ENCODE measurements at regions not wholly inside any gene's neighbourhood (a gene's known extent, or its start where the extent isn't known, plus 50 kb on each side); places are given as distances from the start of the nearest gene placed in this dataset.

DNA sequence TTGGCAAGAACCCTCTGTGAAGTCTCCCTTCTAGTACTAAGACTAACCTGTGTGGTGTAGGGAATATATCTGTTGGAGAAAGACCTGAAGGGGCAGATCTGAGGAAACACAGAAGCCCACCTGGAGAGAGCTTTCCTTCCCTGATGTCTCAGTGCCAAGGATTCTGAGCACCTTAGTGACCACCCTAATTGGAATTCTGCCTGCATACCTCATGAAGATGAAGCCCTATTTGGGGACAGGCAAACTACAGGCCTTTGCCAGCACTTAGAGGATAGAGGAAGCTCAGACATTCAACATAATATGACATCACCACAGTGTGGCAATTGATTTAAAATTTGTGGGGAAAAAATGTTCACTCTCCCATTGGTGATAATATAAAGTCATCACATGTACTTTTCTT lies 766.2 kb upstream of the KIRREL3 start:
- TF ChIP-seq, protein P1, sequence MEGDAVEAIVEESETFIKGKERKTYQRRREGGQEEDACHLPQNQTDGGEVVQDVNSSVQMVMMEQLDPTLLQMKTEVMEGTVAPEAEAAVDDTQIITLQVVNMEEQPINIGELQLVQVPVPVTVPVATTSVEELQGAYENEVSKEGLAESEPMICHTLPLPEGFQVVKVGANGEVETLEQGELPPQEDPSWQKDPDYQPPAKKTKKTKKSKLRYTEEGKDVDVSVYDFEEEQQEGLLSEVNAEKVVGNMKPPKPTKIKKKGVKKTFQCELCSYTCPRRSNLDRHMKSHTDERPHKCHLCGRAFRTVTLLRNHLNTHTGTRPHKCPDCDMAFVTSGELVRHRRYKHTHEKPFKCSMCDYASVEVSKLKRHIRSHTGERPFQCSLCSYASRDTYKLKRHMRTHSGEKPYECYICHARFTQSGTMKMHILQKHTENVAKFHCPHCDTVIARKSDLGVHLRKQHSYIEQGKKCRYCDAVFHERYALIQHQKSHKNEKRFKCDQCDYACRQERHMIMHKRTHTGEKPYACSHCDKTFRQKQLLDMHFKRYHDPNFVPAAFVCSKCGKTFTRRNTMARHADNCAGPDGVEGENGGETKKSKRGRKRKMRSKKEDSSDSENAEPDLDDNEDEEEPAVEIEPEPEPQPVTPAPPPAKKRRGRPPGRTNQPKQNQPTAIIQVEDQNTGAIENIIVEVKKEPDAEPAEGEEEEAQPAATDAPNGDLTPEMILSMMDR (IDR thresholded peaks at IDR 0.05) = no peak
- Histone ChIP-seq H3K27me3 (no peaks in the 10 kb centered on the region), H3K4me3 (no peak overlapping the region), H3K36me3 (no peaks in the 10 kb centered on the region), H3K9me3 (no peaks in the 10 kb centered on the region), H3K27ac (no peak overlapping the region), H3K4me1 (no peaks in the 10 kb centered on the region)
- DNase-seq (ENCODE audit: low spot score) = no peak

DNA sequence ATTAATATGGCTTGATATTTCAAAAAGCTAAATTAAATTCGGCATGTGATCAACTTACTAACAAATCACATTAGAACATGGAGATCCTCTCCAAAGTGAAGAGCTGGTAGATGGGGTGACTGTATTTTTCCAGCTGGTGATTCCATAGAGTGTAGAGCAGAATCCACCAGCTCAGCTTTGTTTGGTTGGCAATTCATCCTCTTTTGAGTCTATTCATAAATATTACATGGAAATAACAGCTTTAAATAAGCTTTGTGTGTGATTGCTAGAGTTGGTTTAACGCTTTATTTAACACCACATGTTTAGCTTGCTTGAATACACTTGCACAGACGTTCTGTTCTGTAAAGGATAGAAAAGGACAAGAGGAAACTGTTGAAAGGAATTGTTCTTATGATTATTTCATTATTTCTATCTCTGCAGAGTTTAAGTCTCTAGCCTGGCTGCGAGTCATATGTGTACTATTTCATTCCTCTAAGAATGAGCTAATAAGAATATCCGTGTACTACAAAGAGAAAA lies 738.3 kb upstream of the KIRREL3 start:
- no peaks in the 10 kb centered on the region for H3K27me3 ChIP-seq
- TF ChIP-seq, protein P1 (IDR thresholded peaks at IDR 0.05) = no peak
- no peak for DNase-seq (ENCODE audit: low spot score)
- no peak overlapping the region for H3K27ac ChIP-seq
- no peaks in the 10 kb centered on the region for H3K36me3 ChIP-seq
- no peak overlapping the region for H3K4me3 ChIP-seq
- no peaks in the 10 kb centered on the region for H3K4me1 ChIP-seq
- H3K9me3 ChIP-seq = no peaks in the 10 kb centered on the region

DNA sequence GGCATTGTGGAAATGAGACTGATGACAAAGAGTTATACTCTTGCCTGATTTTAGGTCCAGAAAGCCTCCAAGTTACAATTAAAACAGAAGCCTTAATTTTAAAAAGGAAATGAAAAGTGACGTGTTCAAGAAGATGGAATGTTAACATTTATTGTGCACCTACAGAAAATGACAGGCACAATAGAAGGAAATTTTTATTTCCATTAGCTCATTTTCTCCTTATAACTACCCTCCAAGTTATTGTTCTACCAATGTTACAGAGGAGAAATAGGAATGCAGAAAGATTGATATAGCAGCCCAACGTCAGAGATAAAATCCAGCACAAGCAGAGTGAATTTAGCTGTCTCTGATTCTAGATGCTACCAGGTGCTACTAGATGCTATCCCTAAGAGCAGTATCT lies 736.9 kb upstream of the KIRREL3 start:
- TF ChIP-seq, protein P1 (IDR thresholded peaks at IDR 0.05) = no peak
- no peaks in the 10 kb centered on the region for H3K9me3 ChIP-seq
- no peak overlapping the region for H3K27ac ChIP-seq
- H3K4me3 ChIP-seq = no peak overlapping the region
- DNase-seq (ENCODE audit: low spot score) = no peak
- no peaks in the 10 kb centered on the region for H3K36me3 ChIP-seq
- H3K4me1 ChIP-seq = no peaks in the 10 kb centered on the region
- no peaks in the 10 kb centered on the region for H3K27me3 ChIP-seq

DNA sequence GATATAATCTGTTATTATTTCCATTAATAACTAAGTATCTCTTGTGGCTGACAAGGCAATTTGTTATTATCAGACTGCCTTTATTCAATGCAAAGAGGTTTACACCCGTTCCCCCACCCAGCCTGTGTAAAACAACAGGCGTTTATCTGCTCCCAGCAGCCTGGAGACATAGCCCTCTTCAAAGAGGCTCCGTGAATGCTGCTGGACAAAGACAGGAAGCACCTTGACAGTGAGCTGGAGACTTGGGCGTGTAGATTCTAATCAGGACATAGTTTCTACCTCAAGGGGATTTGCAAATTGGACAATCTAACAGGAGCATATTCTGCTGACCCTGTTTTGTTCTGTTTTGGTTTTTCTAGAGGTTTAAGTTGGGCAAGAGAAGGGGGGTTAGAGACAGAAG lies 733.0 kb upstream of the KIRREL3 start:
- H3K36me3 ChIP-seq = no peaks in the 10 kb centered on the region
- H3K4me3 ChIP-seq = no peak overlapping the region
- no peak for DNase-seq (ENCODE audit: low spot score)
- no peaks in the 10 kb centered on the region for H3K27me3 ChIP-seq
- no peaks in the 10 kb centered on the region for H3K4me1 ChIP-seq
- H3K27ac ChIP-seq = no peak overlapping the region
- TF ChIP-seq, protein P1 (IDR thresholded peaks at IDR 0.05) = no peak
- no peaks in the 10 kb centered on the region for H3K9me3 ChIP-seq

DNA sequence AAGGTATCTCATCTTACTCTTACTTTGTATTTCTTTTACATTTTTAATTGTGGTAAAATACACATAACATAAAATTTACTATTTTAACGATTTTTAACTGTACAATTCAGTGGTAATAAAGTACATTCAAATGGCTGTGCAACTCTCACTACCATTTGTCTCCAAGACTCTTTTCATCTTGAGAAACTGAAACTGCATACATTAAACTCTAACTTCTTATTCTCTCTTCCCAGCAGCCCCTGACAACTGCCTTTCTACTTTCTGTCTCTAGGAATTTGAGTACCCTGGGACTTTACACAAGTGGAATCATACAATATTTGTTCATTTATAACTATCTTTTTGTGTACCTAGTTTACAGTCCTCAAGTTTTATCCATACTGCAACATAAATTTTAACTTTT lies 725.8 kb upstream of the KIRREL3 start:
- DNase-seq (ENCODE audit: low spot score) = no peak
- no peaks in the 10 kb centered on the region for H3K9me3 ChIP-seq
- H3K27ac ChIP-seq = no peak overlapping the region
- H3K4me1 ChIP-seq = no peaks in the 10 kb centered on the region
- no peak overlapping the region for H3K4me3 ChIP-seq
- no peaks in the 10 kb centered on the region for H3K27me3 ChIP-seq
- TF ChIP-seq, protein P1 (IDR thresholded peaks at IDR 0.05) = no peak
- H3K36me3 ChIP-seq = no peaks in the 10 kb centered on the region

DNA sequence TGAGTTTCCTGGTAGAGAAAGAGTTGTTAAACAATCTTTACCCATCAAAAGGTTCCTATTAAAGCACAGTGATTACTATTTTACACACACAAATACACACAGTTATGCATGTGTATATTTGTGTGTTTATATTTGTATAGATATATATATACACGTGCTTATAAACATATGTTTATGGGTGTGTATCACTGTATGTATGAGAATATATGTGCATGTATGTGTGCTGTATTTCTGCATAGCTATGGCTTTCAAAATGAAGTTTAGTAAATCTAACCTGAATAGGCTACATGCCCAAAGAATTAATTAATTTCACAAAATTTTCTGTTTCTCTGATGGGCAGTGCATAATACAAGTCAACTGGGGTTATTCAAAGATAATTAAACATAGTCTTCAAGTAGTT lies 723.1 kb upstream of the KIRREL3 start:
- no peak for DNase-seq (ENCODE audit: low spot score)
- H3K36me3 ChIP-seq = no peaks in the 10 kb centered on the region

More for the DNA sequence above, 723.1 kb upstream of the KIRREL3 start:
- TF ChIP-seq, protein P1 (IDR thresholded peaks at IDR 0.05) = no peak
- Histone ChIP-seq H3K4me3 (no peak overlapping the region), H3K4me1 (no peaks in the 10 kb centered on the region), H3K9me3 (no peaks in the 10 kb centered on the region), H3K27ac (no peak overlapping the region), H3K27me3 (no peaks in the 10 kb centered on the region)

All from right atrium auricular region (tissue), 2 donors.